LNCaP clone FGC (cell line): ENCODE measurements at regions not wholly inside any gene's neighbourhood (a gene's known extent, or its start where the extent isn't known, plus 50 kb on each side); places are given as distances from the start of the nearest gene placed in this dataset.

ENCODE experiments used
- DNase-seq: peaks from one replicate; pipeline ENCODE4 v3.0.0-alpha.2; 2011; ENCODE audit warnings: low read depth
- H3K4me3 ChIP-seq: 2 replicates; pipeline ENCODE4 v1.5.1; 2011; ENCODE audit warnings: mild to moderate bottlenecking, low read depth, low read length, control low read depth
- CTCF ChIP-seq: IDR thresholded peaks from 2 replicates; pipeline ENCODE4 v1.5.1; 2012; ENCODE audit warnings: mild to moderate bottlenecking; ENCODE audit not compliant: control insufficient read depth, insufficient read depth; ENCODE audit errors: extremely low read depth

GRCh38 chr6:135665935-135666334 is 168.4 kb upstream of the AHI1 start:
- no peak overlapping the region for H3K4me3 ChIP-seq
- DNase-seq = peak; percentile 62
- TF ChIP-seq CTCF = no peak

DNA sequence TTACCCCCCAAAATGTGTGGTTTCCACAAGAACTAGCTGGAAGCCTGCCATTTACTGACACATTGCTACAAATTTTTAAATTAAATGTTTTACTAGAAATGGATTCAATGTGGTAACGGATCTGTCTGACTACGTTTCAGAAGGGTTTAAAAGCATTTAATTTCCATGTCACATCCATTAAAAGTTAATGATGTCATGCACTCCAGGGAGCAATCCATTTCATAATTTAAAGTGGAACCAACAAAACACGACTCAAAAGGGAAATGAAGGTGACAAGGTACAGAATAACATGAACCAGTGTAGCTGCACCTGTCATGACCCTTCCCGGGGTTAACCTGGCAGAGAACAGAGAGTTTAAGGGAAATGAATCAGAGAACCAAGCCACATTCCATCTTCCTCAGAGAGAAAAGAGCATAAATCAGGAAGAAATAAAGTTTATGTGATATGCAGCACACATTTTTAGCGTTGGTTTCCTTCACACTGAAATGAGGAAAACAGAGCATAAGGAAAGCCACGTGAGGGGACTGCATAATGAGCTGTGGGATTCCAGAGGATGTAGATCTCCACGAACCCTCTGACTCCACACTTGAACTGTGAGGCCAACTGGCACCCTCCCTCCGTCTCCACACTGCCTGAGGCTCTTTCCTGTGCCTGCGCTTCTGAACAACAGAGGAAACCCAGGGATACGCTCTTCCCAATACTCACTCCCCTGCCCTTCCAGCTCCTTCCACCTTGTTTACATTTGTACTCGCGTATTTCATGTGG is 170.3 kb upstream of the AHI1 start:
- H3K4me3 ChIP-seq = no peak overlapping the region
- DNase-seq = no peak
- TF ChIP-seq CTCF = no peak

- TF ChIP-seq CTCF = no peak
Measured at GRCh38 chr6:135672256-135672655, 174.7 kb upstream of the AHI1 start.

DNA sequence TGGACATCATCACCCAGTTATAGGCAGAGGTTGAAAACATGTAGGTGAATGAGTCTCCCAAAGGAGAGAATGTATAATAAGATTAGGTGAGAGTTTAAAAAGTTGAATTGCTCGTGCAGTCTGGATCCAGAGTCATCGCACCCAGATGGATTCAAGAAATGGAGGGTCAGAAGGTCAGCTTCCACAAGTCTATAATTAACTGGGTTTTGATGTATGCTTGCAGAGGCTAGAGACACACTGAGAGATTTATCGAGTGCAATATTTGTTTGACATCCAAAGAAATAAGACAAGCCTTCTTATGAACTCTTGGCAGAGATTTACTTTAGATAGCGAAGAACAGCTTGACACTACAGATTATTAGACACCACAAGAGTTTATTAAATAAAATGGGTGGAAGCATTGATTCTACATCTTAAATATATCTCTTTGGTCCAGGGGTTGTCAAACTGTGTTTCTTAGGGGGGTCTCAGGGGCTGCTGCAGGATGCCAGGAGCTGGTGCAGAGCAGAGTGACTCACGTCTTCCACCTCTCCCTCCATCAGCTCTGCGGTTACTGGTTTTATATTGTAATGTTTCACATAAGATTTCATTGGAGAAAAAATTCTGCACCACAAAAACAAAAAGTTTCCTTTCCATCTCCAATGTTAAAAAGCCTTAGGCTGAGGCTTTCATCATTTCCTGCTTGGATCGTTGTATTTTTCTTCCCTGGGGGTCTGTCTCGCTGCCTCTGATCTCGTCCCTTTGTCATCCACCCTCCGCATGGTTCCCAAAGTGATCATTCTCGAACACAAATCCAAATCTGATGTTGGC is 176.2 kb upstream of the AHI1 start:
- no peak overlapping the region for H3K4me3 ChIP-seq
- DNase-seq = no peak
- no peak for TF ChIP-seq CTCF

More at GRCh38 chr6:135672256-135672655, 174.7 kb upstream of the AHI1 start:
- no peak for DNase-seq
- no peak overlapping the region for H3K4me3 ChIP-seq

DNA sequence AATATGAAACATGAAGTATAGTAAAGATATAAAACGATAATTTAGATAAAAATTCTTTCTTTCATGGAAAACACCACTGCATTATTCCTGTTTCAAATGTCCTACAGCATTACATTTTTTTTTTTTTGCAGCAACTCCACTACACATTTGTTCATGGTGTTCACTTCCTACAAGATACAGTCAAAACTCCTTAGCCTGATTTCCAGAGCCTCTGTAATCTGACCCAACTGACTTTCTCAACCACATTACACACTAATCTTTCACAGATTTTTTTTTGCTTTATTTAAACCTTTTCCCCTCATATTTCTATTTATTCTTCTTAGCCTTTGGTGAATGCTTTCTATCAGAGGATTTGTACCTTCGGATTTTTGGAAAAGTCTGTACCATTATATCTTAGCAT is 176.5 kb upstream of the PDE7B start:
- DNase-seq = no peak
- TF ChIP-seq CTCF = no peak
- H3K4me3 ChIP-seq = no peak overlapping the region

DNA sequence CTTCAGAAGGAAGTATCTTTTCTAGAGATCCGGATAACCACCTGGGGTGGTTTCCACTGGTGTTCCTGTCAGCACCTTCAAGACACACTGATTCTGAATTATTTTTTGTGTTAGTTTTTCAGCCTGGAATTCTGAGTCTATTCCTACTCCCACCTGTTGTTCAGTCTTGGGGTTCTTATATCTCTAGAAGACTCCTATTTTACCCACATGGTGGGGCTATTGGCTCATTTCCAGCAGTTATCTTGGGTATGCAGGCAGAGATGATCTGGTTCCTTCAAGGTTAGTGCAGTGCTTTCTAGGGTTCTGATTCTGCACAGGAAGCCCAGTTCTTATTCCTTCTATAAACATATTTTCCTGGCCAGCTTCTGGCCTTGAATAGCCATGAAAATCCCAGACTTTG is 175.6 kb upstream of the PDE7B start:
- H3K4me3 ChIP-seq = no peak overlapping the region
- no peak for TF ChIP-seq CTCF
- no peak for DNase-seq
